ENCODE measurements at regions not wholly inside any gene's neighbourhood (a gene's known extent, or its start where the extent isn't known, plus 50 kb on each side); places are given as distances from the start of the nearest gene placed in this dataset.
"Not testable (repeated sequence)": the region's sequence is repeated elsewhere in the genome, so short reads cannot be mapped to it uniquely, and the experiment has no call there.

DNA sequence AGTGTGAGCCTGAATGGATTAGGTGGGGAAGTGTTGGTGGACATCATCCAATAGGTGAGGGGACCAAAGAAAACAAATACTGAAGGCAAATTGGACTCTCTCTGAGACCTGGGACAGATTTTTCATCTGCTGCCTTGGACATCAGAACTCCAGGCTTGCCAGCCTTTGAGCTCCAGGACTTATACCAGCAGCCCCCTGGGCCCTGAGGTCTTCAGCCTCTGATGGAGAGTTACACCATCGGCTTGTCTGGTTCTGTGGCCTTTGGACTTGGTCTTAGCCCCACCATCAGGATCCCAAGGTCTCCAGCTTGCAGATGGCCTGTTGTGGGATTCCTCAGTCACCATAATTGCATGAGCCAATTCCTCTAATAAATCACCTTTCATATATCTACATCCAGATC lies 80.8 kb upstream of the SLC8A3 start:
- no peak for DNase-seq (ENCODE audit: low spot score)

GRCh38 chr14:70268760-70269159 lies 80.0 kb upstream of the SLC8A3 start:
- no peak for DNase-seq (ENCODE audit: low spot score)

GRCh38 chr14:70266157-70266556 lies 77.4 kb upstream of the SLC8A3 start:
- DNase-seq (ENCODE audit: low spot score), result peak; percentile 25

DNA sequence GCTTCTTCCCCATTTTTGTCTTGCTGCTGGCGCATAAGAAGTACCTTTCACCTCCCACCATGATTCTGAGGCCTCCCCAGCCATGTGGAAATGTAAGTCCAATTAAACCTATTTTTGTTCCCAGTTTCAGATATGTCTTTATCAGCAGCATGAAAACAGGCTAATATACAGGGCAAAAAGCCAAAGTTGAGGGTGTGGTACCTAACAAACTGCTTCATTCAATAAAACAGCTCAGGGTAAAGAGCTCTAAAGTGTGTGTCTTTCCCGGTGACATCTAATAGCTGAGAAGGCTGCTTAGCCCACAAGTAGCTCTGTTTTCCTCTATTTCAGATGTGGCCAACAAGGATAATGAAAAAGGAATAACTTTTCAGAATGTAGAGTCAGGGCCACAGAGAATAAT lies 76.7 kb upstream of the SLC8A3 start:
- DNase-seq (ENCODE audit: low spot score), result no peak

- no peak for DNase-seq (ENCODE audit: low spot score)
These were observed 70.7 kb upstream of the SLC8A3 start for GRCh38 chr14:70259420-70259819.

- DNase-seq (ENCODE audit: low spot score), result peak; percentile 33
These were observed 68.8 kb upstream of the SLC8A3 start for GRCh38 chr14:70257526-70257925.

DNA sequence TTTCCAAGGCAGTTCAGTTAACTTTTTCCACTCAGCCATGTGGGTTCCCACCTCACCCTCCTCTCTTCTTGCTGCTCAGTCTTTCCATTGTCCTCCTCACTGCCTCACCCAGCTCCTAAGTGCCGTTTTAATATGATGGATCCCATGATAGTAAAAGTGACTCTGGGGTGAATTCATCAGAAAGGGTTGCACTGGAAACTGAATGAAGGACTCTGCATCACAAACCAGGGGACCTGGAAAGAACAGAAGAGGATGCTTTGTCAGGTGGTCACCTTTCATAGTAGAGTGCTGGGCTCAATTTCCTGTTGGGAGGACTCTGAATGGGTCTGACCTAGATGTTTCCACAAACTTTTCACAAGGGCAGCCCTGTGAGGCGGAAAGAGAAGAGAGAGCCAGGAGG lies 67.8 kb upstream of the SLC8A3 start:
- no peak for DNase-seq (ENCODE audit: low spot score)

GRCh38 chr14:70255071-70256057 lies 66.6 kb upstream of the SLC8A3 start:
- peak; percentile 17 for DNase-seq (ENCODE audit: low spot score)

GRCh38 chr14:70254476-70254961 lies 65.8 kb upstream of the SLC8A3 start:
- DNase-seq (ENCODE audit: low spot score), result no peak

DNA sequence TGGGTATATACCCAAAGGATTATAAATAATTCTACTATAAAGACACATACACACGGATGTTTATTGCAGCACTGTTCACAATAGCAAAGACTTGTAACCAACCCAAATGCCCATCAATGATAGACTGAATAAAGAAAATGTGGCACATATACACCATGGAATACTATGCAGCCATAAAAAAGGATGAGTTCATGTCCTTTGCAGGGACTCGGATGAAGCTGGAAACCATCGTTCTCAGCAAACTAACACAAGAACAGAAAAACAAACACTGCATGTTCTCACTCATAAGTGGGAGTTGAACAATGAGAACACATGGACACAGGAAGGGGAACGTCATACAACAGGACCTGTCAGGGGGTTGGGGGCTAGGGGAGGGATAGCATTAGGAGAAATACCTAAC lies 64.8 kb upstream of the SLC8A3 start:
- DNase-seq (ENCODE audit: low spot score), result not testable (repeated sequence)

DNA sequence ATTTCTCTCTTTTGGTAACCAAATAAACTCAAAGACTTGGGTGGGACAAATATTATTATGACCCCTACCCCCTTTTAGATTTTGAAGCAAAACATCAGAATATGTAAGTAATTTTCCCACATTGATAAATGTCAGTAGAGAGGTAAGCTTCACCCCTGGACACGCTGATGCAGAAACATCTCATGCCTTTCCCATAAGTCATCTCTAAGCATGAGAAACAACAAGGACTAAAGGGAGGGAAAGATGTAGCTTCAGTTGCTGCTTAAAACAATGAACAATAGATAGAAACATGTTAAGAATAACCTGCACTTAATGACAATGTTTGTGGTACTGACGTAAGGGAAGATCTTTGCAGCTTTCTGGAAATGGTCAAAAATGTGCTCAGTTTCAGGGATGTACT lies 56.3 kb upstream of the SLC8A3 start:
- DNase-seq (ENCODE audit: low spot score), result no peak

GRCh38 chr14:70239802-70240201 lies 51.1 kb upstream of the SLC8A3 start:
- no peak for DNase-seq (ENCODE audit: low spot score)

DNA sequence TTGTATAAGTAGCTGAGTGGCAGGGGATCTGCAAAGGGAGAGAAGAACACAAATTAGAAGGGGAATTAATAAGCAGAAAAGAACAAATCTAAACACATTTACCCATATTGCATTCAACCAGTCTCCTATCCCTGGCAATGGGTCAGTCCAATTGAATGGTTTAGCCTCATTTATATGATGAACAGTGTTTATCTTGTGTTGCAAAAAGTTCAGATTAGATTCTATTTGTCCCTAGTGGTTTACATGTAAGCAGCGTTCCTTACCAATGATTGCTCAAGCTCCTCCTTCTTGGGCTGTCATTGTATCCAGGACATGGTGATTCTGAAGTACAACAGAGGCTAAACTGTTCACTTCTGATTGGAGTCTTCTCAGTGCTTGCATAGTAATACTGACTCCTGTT lies 49.9 kb upstream of the SLC8A3 start:
- DNase-seq (ENCODE audit: low spot score), result not testable (repeated sequence)

Data from activated CD4-positive, alpha-beta T cell treated with anti-CD3 and anti-CD28 coated beads, Interleukin-2, Interleukin-4, amounts not matched to agents 100 ng/mL and 50 ng/mL, durations not matched to agents 16 hours and 8 hours (primary cell).